HG03342 (cell line): ENCODE measurements at regions not wholly inside any gene's neighbourhood (a gene's known extent, or its start where the extent isn't known, plus 50 kb on each side); places are given as distances from the start of the nearest gene placed in this dataset.
A peak's percentile ranks its signal among the peaks of the same experiment; 100 is the strongest.

ENCODE experiments used
- ATAC-seq: cut with Tn5 transposase; IDR thresholded peaks from one replicate; pipeline ENCODE4 v1.9.1; 2021; ENCODE audit warnings: mild to moderate bottlenecking, moderate library complexity; ENCODE audit not compliant: unreplicated experiment

- no peak for ATAC-seq
Measured at GRCh38 chr12:42774238-42774637, 184.7 kb upstream of the PRICKLE1 start.

- no peak for ATAC-seq
Measured at GRCh38 chr12:42770261-42770660, 180.7 kb upstream of the PRICKLE1 start.

GRCh38 chr12:42769455-42769854, 179.9 kb upstream of the PRICKLE1 start:
- no peak for ATAC-seq

- ATAC-seq = no peak
Measured at GRCh38 chr12:42767998-42768397, 178.5 kb upstream of the PRICKLE1 start.

- ATAC-seq = no peak
Measured at GRCh38 chr12:42767326-42767954, 177.9 kb upstream of the PRICKLE1 start.

GRCh38 chr12:42766754-42767153, 177.2 kb upstream of the PRICKLE1 start:
- no peak for ATAC-seq

GRCh38 chr12:42766026-42766425, 176.5 kb upstream of the PRICKLE1 start:
- no peak for ATAC-seq

GRCh38 chr12:42763682-42764081, 174.1 kb upstream of the PRICKLE1 start:
- no peak for ATAC-seq

GRCh38 chr12:42762395-42762925, 172.9 kb upstream of the PRICKLE1 start:
- no peak for ATAC-seq

- no peak for ATAC-seq
Measured at GRCh38 chr12:42761601-42762350, 172.2 kb upstream of the PRICKLE1 start.

GRCh38 chr12:42761086-42761485, 171.5 kb upstream of the PRICKLE1 start:
- ATAC-seq = no peak

GRCh38 chr12:42760550-42760949, 171.0 kb upstream of the PRICKLE1 start:
- no peak for ATAC-seq

GRCh38 chr12:42759622-42760273, 170.2 kb upstream of the PRICKLE1 start:
- no peak for ATAC-seq

GRCh38 chr12:42758806-42759205, 169.3 kb upstream of the PRICKLE1 start:
- no peak for ATAC-seq

GRCh38 chr12:42757624-42758119, 168.1 kb upstream of the PRICKLE1 start:
- no peak for ATAC-seq

GRCh38 chr12:42756841-42757623, 167.5 kb upstream of the PRICKLE1 start:
- ATAC-seq = peak; percentile 51

GRCh38 chr12:42750356-42750755, 160.8 kb upstream of the PRICKLE1 start:
- ATAC-seq = no peak

GRCh38 chr12:42749239-42749638, 159.7 kb upstream of the PRICKLE1 start:
- ATAC-seq = no peak

GRCh38 chr12:42744539-42745182, 155.1 kb upstream of the PRICKLE1 start:
- ATAC-seq = no peak

- no peak for ATAC-seq
Measured at GRCh38 chr12:42742716-42743115, 153.2 kb upstream of the PRICKLE1 start.
